Gastrocnemius medialis (tissue), 4 donors: ENCODE measurements at regions not wholly inside any gene's neighbourhood (a gene's known extent, or its start where the extent isn't known, plus 50 kb on each side); places are given as distances from the start of the nearest gene placed in this dataset.

Experiments used
- POLR2A ChIP-seq, 2 donors: fragments of 450-650 bp; IDR thresholded peaks; one replicate each; pipeline ENCODE4 v1.6.1; 2017; ENCODE audit warnings: antibody characterized with exemption in 2 of 2, mild to moderate bottlenecking in 2 of 2, moderate library complexity in 2 of 2
- TF ChIP-seq, protein P1 (sequence below), 5 experiments: fragments of 450-650 bp in 3 of 5; fragments of 200-600 bp in 2 of 5; sonication (generic) in 2 of 5; IDR thresholded peaks in 4 of 5; conservative IDR thresholded peaks in 1 of 5; 1 replicate in 4 of 5; 2 replicates in 1 of 5; pipeline ENCODE4 v1.5.1; 2016 to 2019; ENCODE audit warnings: antibody characterized with exemption in 5 of 5, mild to moderate bottlenecking in 3 of 5, moderate library complexity in 3 of 5

DNA sequence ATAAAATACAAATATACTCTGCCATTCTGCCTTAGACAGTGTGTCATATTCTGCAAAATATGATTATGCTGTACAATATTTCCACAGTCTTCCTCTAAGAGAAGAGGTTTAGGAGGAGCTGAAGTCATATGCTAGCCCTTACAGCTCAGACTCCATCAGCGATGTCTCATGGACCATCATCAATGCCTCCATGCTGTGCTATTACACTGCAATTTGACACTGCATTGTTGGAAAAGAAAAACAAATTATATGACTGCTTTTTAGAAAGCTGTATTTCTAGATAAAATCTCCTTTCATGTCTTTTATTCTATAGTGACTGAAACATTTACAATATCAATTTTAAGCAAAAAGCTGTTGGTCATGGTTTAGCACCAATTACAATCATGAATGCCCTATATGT, 1089.4 kb upstream of the MIR17HG start:
- TF ChIP-seq, protein P1, sequence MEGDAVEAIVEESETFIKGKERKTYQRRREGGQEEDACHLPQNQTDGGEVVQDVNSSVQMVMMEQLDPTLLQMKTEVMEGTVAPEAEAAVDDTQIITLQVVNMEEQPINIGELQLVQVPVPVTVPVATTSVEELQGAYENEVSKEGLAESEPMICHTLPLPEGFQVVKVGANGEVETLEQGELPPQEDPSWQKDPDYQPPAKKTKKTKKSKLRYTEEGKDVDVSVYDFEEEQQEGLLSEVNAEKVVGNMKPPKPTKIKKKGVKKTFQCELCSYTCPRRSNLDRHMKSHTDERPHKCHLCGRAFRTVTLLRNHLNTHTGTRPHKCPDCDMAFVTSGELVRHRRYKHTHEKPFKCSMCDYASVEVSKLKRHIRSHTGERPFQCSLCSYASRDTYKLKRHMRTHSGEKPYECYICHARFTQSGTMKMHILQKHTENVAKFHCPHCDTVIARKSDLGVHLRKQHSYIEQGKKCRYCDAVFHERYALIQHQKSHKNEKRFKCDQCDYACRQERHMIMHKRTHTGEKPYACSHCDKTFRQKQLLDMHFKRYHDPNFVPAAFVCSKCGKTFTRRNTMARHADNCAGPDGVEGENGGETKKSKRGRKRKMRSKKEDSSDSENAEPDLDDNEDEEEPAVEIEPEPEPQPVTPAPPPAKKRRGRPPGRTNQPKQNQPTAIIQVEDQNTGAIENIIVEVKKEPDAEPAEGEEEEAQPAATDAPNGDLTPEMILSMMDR (IDR thresholded peaks at IDR 0.05 in 4 of 5, conservative IDR thresholded peaks at IDR 0.05 in 1 of 5) = no peak
- no peak for TF ChIP-seq POLR2A (IDR thresholded peaks at IDR 0.05)
